Peyer's patch (tissue), 4 donors: ENCODE measurements at regions not wholly inside any gene's neighbourhood (a gene's known extent, or its start where the extent isn't known, plus 50 kb on each side); places are given as distances from the start of the nearest gene placed in this dataset.

Experiments used
- POLR2A ChIP-seq, 2 donors: fragments of 450-650 bp; IDR thresholded peaks; one replicate each; pipeline ENCODE4 v1.5.1; 2017; ENCODE audit warnings: antibody characterized with exemption in 2 of 2, mild to moderate bottlenecking in 2 of 2, moderate library complexity in 2 of 2
- TF ChIP-seq, protein P1 (sequence below), 6 experiments: fragments of 450-650 bp in 4 of 6; fragments of 200-600 bp in 2 of 6; sonication (generic) in 1 of 6; IDR thresholded peaks; one replicate each; pipeline ENCODE4 v1.5.1; 2017 to 2019; ENCODE audit warnings: antibody characterized with exemption in 6 of 6, mild to moderate bottlenecking in 3 of 6, moderate library complexity in 1 of 6

- TF ChIP-seq, protein P1, sequence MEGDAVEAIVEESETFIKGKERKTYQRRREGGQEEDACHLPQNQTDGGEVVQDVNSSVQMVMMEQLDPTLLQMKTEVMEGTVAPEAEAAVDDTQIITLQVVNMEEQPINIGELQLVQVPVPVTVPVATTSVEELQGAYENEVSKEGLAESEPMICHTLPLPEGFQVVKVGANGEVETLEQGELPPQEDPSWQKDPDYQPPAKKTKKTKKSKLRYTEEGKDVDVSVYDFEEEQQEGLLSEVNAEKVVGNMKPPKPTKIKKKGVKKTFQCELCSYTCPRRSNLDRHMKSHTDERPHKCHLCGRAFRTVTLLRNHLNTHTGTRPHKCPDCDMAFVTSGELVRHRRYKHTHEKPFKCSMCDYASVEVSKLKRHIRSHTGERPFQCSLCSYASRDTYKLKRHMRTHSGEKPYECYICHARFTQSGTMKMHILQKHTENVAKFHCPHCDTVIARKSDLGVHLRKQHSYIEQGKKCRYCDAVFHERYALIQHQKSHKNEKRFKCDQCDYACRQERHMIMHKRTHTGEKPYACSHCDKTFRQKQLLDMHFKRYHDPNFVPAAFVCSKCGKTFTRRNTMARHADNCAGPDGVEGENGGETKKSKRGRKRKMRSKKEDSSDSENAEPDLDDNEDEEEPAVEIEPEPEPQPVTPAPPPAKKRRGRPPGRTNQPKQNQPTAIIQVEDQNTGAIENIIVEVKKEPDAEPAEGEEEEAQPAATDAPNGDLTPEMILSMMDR (IDR thresholded peaks at IDR 0.05): no peak
- no peak for TF ChIP-seq POLR2A (IDR thresholded peaks at IDR 0.05)
Measured at GRCh38 chr2:19138264-19138825, 220.1 kb downstream of the OSR1 start.
